Smooth muscle cell (in vitro differentiated cells): ENCODE measurements at regions not wholly inside any gene's neighbourhood (a gene's known extent, or its start where the extent isn't known, plus 50 kb on each side); places are given as distances from the start of the nearest gene placed in this dataset.

ENCODE experiments used
- DNase-seq: peaks from one replicate; lab custom pipeline; 2025; ENCODE audit not compliant: unreplicated experiment; lab: John Stamatoyannopoulos, UW
- H2AFZ ChIP-seq: fragments of 200-600 bp; sonication (generic); 2 replicates; pipeline ENCODE4 v1.6.0; 2016; ENCODE audit warnings: antibody characterized with exemption, low read depth, mild to moderate bottlenecking
- H3F3A ChIP-seq: fragments of 200-600 bp; sonication (generic); 2 replicates; pipeline ENCODE4 v1.6.0; 2017; ENCODE audit warnings: antibody characterized with exemption, low read depth
- H3K27ac ChIP-seq: fragments of 200-600 bp; sonication (generic); 2 replicates; pipeline ENCODE4 v1.5.1; 2016; ENCODE audit warnings: low read depth, mild to moderate bottlenecking
- H3K27me3 ChIP-seq: fragments of 200-600 bp; sonication (generic); 2 replicates; pipeline ENCODE4 v1.6.1; 2016; ENCODE audit warnings: low read depth, mild to moderate bottlenecking
- H3K36me3 ChIP-seq: fragments of 200-600 bp; sonication (generic); 2 replicates; pipeline ENCODE4 v1.5.1; 2016; ENCODE audit warnings: low read depth
- H3K4me1 ChIP-seq: fragments of 200-600 bp; sonication (generic); 2 replicates; pipeline ENCODE4 v1.5.1; 2016; ENCODE audit warnings: low read depth
- H3K4me2 ChIP-seq: fragments of 200-600 bp; sonication (generic); 2 replicates; pipeline ENCODE4 v1.6.0; 2016; ENCODE audit warnings: mild to moderate bottlenecking
- H3K4me3 ChIP-seq: fragments of 200-600 bp; sonication (generic); 2 replicates; pipeline ENCODE4 v1.5.1; 2016; ENCODE audit warnings: mild to moderate bottlenecking
- H3K79me2 ChIP-seq: fragments of 200-600 bp; sonication (generic); 2 replicates; pipeline ENCODE4 v1.6.0; 2016; ENCODE audit warnings: low read depth, mild to moderate bottlenecking
- H3K9ac ChIP-seq: fragments of 200-600 bp; sonication (generic); 2 replicates; pipeline ENCODE4 v1.6.0; 2016; ENCODE audit warnings: low read depth
- H3K9me3 ChIP-seq: fragments of 200-600 bp; sonication (generic); replicated peaks from 2 replicates; pipeline ENCODE4 v1.5.1; 2016; ENCODE audit warnings: low read depth
- H4K20me1 ChIP-seq: fragments of 200-600 bp; sonication (generic); 2 replicates; pipeline ENCODE4 v1.6.0; 2016; ENCODE audit warnings: low read depth
- CTCF ChIP-seq: fragments of 200-600 bp; sonication (generic); IDR thresholded peaks from 2 replicates; pipeline ENCODE4 v1.5.1; 2017; ENCODE audit warnings: borderline replicate concordance, mild to moderate bottlenecking, antibody characterized with exemption; ENCODE audit not compliant: insufficient read depth, poor library complexity, severe bottlenecking
- WGBS: methylation state at CpG from one replicate; pipeline ENCODE4 v1.1.7; 2016; ENCODE audit warnings: low lambda C conversion rate; 5-methylcytosine and 5-hydroxymethylcytosine counted together

DNA sequence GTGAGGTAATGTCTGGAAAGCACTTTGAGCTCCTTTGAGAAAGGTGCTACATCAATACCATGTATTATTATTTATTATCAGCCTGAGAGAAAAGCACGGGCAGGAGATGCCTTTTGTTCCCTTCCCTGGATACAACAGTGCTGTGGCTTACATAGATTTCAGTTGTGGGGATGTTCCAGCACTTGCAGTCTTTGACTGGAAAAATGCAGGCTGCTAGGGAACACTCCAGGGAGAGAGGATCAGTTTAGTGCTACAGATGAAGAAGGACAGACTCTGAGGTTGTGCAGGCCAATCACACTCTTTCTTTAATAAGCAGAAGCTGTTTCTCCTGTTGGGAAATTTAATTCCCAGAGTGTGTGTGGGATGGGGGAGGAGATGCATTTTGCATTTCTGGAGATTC lies 94.5 kb upstream of the OBI1 start:
- WGBS = 62% methylated on average over 1 of the region's 1 CpG
- Histone ChIP-seq H3K27me3 (peaks cover 4% of the 10 kb centered on the region), H3K36me3 (no peaks in the 10 kb centered on the region), H4K20me1 (no peaks in the 10 kb centered on the region), H3K9me3 (no peaks in the 10 kb centered on the region), H3K4me3 (no peak overlapping the region), H3K4me1 (no peaks in the 10 kb centered on the region), H3K9ac (no peak overlapping the region), H2AFZ (no peak overlapping the region), H3K27ac (no peak overlapping the region), H3K79me2 (no peaks in the 10 kb centered on the region), H3K4me2 (no peak overlapping the region), H3F3A (no peaks in the 10 kb centered on the region)
- TF ChIP-seq CTCF = no peak
- DNase-seq = no peak

GRCh38 chr13:78750735-78751134 lies 91.8 kb upstream of the OBI1 start:
- Histone ChIP-seq H3K79me2 (no peaks in the 10 kb centered on the region), H3K9me3 (no peaks in the 10 kb centered on the region), H4K20me1 (no peaks in the 10 kb centered on the region), H3K27me3 (peaks cover 4% of the 10 kb centered on the region), H3K4me2 (no peak overlapping the region), H3F3A (no peaks in the 10 kb centered on the region), H3K4me3 (no peak overlapping the region), H3K27ac (no peak overlapping the region), H3K36me3 (no peaks in the 10 kb centered on the region), H2AFZ (no peak overlapping the region), H3K4me1 (no peaks in the 10 kb centered on the region), H3K9ac (no peak overlapping the region)
- DNase-seq = no peak
- TF ChIP-seq CTCF = no peak
- 88% methylated on average over 2 of the region's 2 CpGs for WGBS

DNA sequence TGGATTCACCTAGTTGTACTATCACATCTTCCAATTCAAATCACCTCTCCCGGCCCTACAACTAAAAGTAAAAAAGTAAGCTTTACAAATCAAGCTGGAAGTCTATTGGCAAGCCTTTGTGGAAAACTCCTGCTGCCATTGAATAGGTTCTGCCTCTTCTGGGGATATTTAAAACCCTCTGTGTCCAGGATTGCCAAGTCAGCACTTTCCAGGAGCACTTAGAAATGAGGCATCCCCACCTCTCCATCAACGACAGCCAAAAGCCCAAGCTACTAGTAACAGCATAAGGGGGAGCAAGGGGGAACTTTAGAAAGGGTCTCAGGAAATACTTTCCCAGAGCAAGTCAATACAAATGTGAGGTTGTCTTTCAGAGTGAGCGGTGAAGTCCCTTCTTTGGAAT lies 85.0 kb upstream of the OBI1 start:
- no peaks in the 10 kb centered on the region for H3K4me1 ChIP-seq

More for the DNA sequence above, 85.0 kb upstream of the OBI1 start:
- Histone ChIP-seq H3K36me3 (no peaks in the 10 kb centered on the region), H3F3A (no peaks in the 10 kb centered on the region), H3K9ac (no peak overlapping the region), H3K4me3 (no peak overlapping the region), H3K9me3 (no peaks in the 10 kb centered on the region), H3K79me2 (no peaks in the 10 kb centered on the region), H3K27ac (no peak overlapping the region), H3K27me3 (peaks cover 4% of the 10 kb centered on the region), H4K20me1 (no peaks in the 10 kb centered on the region), H3K4me2 (no peak overlapping the region), H2AFZ (no peak overlapping the region)
- WGBS = 80% methylated on average over 3 of the region's 3 CpGs
- TF ChIP-seq CTCF = no peak
- no peak for DNase-seq
